Hepatocyte (in vitro differentiated cells): ENCODE measurements at regions not wholly inside any gene's neighbourhood (a gene's known extent, or its start where the extent isn't known, plus 50 kb on each side); places are given as distances from the start of the nearest gene placed in this dataset.

Source experiments
- EZH2 ChIP-seq: fragments of 200-600 bp; sonication (generic); IDR thresholded peaks from 2 replicates; pipeline ENCODE4 v1.6.1; 2016; ENCODE audit warnings: antibody characterized with exemption, mild to moderate bottlenecking, borderline replicate concordance
- EZH2phosphoT487 ChIP-seq: fragments of 200-600 bp; sonication (generic); IDR thresholded peaks from one replicate; pipeline ENCODE4 v1.6.1; 2018; ENCODE audit warnings: antibody characterized with exemption, mild to moderate bottlenecking, low read depth, moderate library complexity; ENCODE audit not compliant: unreplicated experiment, severe bottlenecking
- TF ChIP-seq, protein P1 (sequence below): fragments of 200-600 bp; sonication (generic); IDR thresholded peaks from 2 replicates; pipeline ENCODE4 v1.5.1; 2016; ENCODE audit warnings: antibody characterized with exemption, mild to moderate bottlenecking; ENCODE audit not compliant: poor library complexity

GRCh38 chr10:112884179-112884504 lies 65.9 kb upstream of the TCF7L2 start:
- TF ChIP-seq, protein P1, sequence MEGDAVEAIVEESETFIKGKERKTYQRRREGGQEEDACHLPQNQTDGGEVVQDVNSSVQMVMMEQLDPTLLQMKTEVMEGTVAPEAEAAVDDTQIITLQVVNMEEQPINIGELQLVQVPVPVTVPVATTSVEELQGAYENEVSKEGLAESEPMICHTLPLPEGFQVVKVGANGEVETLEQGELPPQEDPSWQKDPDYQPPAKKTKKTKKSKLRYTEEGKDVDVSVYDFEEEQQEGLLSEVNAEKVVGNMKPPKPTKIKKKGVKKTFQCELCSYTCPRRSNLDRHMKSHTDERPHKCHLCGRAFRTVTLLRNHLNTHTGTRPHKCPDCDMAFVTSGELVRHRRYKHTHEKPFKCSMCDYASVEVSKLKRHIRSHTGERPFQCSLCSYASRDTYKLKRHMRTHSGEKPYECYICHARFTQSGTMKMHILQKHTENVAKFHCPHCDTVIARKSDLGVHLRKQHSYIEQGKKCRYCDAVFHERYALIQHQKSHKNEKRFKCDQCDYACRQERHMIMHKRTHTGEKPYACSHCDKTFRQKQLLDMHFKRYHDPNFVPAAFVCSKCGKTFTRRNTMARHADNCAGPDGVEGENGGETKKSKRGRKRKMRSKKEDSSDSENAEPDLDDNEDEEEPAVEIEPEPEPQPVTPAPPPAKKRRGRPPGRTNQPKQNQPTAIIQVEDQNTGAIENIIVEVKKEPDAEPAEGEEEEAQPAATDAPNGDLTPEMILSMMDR = no peak
- TF ChIP-seq EZH2phosphoT487 (no peak), EZH2 (no peak)
